GM06990 (cell line): ENCODE measurements at regions not wholly inside any gene's neighbourhood (a gene's known extent, or its start where the extent isn't known, plus 50 kb on each side); places are given as distances from the start of the nearest gene placed in this dataset.

Experiments used
- DNase-seq: peaks from one replicate; pipeline ENCODE4 v3.0.0-alpha.2; 2011; ENCODE audit not compliant: insufficient read length; ENCODE audit errors: extremely low read depth
- H3K27me3 ChIP-seq: replicated peaks from 2 replicates; pipeline ENCODE4 v1.6.0; 2011; ENCODE audit warnings: low read length; ENCODE audit not compliant: control insufficient read depth, insufficient read depth
- H3K36me3 ChIP-seq: 2 replicates; pipeline ENCODE4 v1.5.1; 2011; ENCODE audit warnings: low read length; ENCODE audit not compliant: control insufficient read depth, insufficient read depth
- H3K4me3 ChIP-seq: replicated peaks from 2 replicates; pipeline ENCODE4 v1.5.1; 2011; ENCODE audit warnings: low read depth, mild to moderate bottlenecking, control low read depth, low read length
- CTCF ChIP-seq: IDR thresholded peaks from 2 replicates; pipeline ENCODE4 v1.5.1; 2011; ENCODE audit warnings: low read length, control low read depth, mild to moderate bottlenecking, inconsistent platforms; ENCODE audit not compliant: insufficient read depth, poor library complexity, severe bottlenecking

GRCh38 chr17:52837492-52837891 is 679.0 kb upstream of the CA10 start:
- no peaks in the 10 kb centered on the region for H3K27me3 ChIP-seq
- DNase-seq, result no peak
- TF ChIP-seq CTCF, result no peak
- no peak overlapping the region for H3K4me3 ChIP-seq
- H3K36me3 ChIP-seq, result no peaks in the 10 kb centered on the region

- TF ChIP-seq CTCF, result no peak
- H3K36me3 ChIP-seq, result no peaks in the 10 kb centered on the region
- no peak for DNase-seq
- H3K27me3 ChIP-seq, result no peaks in the 10 kb centered on the region
- no peak overlapping the region for H3K4me3 ChIP-seq
Observed at GRCh38 chr17:52831536-52831935, 673.0 kb upstream of the CA10 start.

GRCh38 chr17:52828621-52829020 is 670.1 kb upstream of the CA10 start:
- Histone ChIP-seq H3K4me3 (no peak overlapping the region), H3K27me3 (no peaks in the 10 kb centered on the region), H3K36me3 (no peaks in the 10 kb centered on the region)
- no peak for DNase-seq
- TF ChIP-seq CTCF, result no peak

GRCh38 chr17:52827526-52827925 is 669.0 kb upstream of the CA10 start:
- H3K27me3 ChIP-seq, result no peaks in the 10 kb centered on the region
- DNase-seq, result no peak
- H3K4me3 ChIP-seq, result no peak overlapping the region
- no peaks in the 10 kb centered on the region for H3K36me3 ChIP-seq
- no peak for TF ChIP-seq CTCF

- H3K36me3 ChIP-seq, result no peaks in the 10 kb centered on the region
- H3K27me3 ChIP-seq, result no peaks in the 10 kb centered on the region
- no peak for DNase-seq
- no peak overlapping the region for H3K4me3 ChIP-seq
- no peak for TF ChIP-seq CTCF
Observed at GRCh38 chr17:52824542-52824941, 666.0 kb upstream of the CA10 start.

GRCh38 chr17:52823155-52823554 is 664.6 kb upstream of the CA10 start:
- TF ChIP-seq CTCF, result no peak

More at GRCh38 chr17:52823155-52823554, 664.6 kb upstream of the CA10 start:
- DNase-seq, result no peak
- H3K4me3 ChIP-seq, result no peak overlapping the region
- no peaks in the 10 kb centered on the region for H3K27me3 ChIP-seq
- no peaks in the 10 kb centered on the region for H3K36me3 ChIP-seq
